NCI-H748 treated with DMSO at 0.1 percent for 48 hours (cell line): ENCODE measurements at regions not wholly inside any gene's neighbourhood (a gene's known extent, or its start where the extent isn't known, plus 50 kb on each side); places are given as distances from the start of the nearest gene placed in this dataset.

Experiments
- DNase-seq: peaks from one replicate; lab custom pipeline; 2025; lab: John Stamatoyannopoulos, UW

GRCh38 chr4:56240554-56241174 is 146.6 kb downstream of the AASDH start:
- no peak for DNase-seq

GRCh38 chr4:56238251-56238650 is 149.0 kb downstream of the AASDH start:
- no peak for DNase-seq

- DNase-seq, result no peak
These were observed 151.6 kb downstream of the AASDH start for GRCh38 chr4:56235725-56236124.

DNA sequence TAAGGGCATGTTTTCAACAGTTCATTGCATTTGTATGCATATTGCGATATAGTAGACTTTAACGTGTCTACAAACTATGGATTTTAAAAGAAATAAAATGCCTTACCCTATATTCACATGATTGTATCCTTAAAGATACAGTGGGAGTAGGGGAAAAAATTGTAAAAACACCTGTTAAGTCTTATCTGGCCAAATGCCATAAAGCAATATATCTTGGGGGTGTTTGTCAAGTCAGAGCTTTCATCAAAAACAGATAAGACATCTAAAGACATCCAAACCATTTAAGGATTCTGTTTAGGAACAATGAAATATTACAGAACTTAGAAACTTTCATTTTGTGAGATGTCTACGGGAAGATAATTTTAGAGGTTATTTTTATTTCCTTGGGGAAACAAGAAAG is 152.3 kb downstream of the AASDH start:
- no peak for DNase-seq

GRCh38 chr4:56234098-56234497 is 153.2 kb downstream of the AASDH start:
- DNase-seq, result no peak

DNA sequence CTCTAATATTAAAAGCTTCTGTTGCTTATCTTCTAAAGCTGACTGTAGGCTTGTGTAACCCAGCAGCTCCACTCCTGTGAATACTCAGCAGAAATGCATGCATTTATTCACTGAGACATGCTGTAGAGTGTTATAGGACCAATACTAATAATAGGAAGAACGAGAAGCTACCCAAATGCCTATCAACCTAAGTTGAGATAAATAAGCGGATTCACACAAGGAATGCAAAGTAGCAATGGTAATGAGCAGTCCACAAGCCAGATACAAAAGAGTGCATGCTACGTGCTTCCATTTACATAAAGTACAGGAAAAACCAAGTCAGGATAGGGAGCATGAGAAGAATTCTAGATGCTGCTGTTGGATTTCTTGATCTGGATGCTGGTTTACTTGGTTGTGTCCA is 155.9 kb downstream of the AASDH start:
- DNase-seq, result no peak

- DNase-seq, result no peak
These were observed 157.3 kb downstream of the AASDH start for GRCh38 chr4:56229947-56230346.

DNA sequence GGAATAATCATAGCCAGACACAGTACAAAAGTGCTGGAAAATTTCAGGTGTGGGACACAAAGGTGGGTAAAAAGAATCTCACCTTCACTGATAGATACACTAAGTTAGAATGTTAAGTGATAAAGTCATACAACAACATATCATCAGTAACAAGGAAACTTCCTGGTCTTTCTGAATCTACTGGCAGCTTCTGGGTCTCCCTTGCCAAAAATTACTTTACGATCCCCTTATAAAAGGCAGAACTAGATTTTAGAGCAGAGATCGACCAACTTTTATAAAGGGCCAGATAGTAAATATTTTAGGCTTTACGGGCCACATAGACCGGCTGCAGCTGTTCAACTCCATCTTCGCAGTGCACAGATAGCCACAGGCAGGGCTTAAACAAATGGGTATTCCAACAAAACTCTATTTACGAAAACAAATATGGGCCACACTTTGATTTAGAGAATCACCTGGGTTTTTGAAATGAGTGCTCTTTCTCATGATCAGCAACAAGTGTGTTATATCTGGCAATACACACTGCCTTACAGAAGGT is 159.9 kb downstream of the AASDH start:
- no peak for DNase-seq

DNA sequence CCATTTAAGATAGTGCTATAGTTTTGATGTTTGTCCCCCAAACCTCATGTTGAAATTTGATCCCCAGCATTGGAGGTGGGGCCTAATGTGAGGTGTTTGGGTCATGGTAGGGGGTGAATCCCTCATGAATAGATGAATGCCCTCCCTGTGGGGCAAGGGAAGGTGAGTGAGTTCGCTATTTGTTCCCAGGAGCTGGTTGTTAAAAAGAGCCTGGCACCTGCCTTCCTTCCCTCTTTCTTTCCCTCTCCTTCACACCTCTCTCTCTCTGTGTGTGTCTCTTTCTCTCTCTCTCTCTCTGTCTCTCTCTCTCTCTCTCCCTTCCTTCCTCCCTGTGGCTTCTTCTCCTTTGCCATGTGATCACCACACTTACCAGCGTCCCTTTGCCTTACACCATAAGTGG is 160.7 kb downstream of the AASDH start:
- DNase-seq, result no peak

GRCh38 chr4:56224641-56225040 is 162.7 kb downstream of the AASDH start:
- no peak for DNase-seq

GRCh38 chr4:56222514-56222913 is 164.8 kb downstream of the AASDH start:
- no peak for DNase-seq

- DNase-seq, result no peak
These were observed 167.0 kb downstream of the AASDH start for GRCh38 chr4:56220261-56220660.

DNA sequence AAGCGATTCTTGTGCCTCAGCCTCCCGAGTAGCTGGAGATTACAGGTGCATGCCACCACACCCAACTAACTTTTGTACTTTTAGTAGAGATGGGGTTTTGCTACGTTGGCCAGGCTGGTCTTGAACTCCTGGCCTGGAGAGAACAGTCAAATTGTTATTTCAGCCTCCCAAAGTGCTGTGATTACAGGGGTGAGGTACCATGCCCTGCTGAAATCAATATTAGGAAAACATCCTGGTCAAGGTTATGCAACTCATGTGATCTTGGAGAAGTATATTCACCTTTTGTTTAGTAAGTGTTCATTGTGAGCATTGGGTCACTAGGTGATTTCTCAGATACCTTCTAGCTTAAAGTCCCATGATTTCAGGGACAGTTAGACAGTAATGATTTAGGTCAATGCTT is 167.8 kb downstream of the AASDH start:
- DNase-seq, result no peak

DNA sequence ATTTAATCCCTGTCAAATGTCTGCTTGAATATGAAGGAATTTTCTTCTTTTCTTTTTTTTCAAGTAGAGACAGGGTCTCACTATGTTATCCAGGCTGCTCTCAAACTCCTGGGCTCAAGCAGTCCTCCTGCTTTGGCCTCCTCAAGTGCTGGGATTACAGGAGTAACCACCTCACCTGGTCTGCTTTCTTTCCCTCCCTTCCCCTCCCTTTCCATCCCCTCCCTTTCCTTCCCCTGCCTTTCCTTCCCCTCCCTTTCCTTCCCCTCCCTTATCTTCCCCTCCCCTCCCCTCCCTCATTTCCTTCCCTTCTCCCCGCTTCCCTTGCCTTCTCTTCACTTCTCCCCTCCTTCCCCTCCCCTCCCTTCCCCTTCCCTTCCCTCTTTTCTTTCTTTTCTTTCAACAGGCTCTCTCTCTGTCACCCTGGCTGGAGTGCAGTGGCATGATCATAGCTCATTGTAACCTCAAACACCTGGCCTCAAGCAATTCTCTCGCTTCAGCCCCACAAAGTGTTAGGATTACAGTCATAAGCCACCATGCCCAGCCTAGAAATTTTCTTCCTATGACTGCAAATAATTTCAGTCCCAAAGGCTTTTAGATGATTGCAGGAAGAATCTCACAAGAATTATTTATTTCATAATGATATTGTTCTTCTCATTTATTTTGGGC is 168.9 kb downstream of the AASDH start:
- no peak for DNase-seq

GRCh38 chr4:56217343-56217890 is 169.9 kb downstream of the AASDH start:
- DNase-seq, result no peak

DNA sequence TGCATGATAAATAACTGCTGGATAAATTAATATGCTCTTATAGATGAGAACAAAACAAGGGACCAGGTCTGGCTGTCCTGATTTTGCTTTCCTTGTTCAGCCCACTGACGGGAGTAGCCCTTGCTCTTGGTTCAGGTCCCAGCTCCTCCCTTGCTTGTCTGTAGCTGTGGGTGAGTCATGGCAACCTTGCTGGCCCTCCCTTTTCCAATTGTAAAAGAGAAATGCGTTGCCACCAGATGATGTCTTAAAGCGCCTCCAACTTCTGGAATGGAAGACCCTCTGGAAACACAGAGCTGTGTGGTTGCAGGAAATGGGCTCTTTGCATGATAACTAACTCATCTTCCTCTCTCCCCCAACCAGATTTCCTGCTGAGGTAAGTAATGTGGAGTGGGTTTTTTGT is 171.4 kb downstream of the AASDH start:
- peak; percentile 70 for DNase-seq

GRCh38 chr4:56215141-56215783 is 172.0 kb downstream of the AASDH start:
- peak; percentile 4 for DNase-seq

GRCh38 chr4:56213543-56213942 is 173.7 kb downstream of the AASDH start:
- no peak for DNase-seq

DNA sequence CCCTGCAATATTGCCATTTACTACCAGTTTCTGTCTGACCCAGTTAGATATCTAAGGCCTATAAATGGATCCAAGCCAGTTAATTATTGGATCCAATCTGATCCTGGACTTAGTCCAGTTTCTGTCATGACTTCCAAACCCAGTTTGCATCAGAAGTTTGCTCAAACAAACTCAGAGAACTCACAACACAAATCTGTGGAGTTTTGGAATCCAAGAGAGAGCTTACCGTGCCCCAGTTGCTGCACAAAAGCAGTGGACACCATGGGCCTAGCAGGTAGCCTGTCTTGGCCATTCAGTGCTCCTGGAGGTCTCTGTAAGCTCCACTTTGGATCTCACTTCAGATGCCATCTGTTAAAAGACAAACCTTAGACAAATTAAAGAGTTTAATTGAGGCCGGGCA is 174.5 kb downstream of the AASDH start:
- no peak for DNase-seq

DNA sequence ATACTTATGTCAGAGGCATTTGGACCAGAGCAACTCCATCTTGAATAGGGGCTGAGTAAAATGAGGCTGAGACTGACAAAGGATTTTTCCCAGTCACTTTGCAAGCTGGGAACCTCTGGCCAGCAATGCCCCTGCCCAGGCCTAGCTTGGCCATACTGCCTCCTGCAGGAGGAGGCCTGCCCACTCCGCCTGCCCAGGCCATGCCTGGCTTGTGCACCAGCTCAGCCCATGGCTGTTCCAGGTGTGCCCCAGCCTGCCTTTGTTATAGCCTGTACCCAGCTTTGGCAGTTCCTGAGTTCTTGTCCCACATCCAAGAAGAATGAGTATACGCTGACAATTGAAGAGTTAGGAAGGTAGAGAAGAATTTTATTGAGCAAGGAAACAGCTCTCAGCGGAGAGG is 176.1 kb downstream of the AASDH start:
- no peak for DNase-seq

GRCh38 chr4:56210397-56210796 is 176.9 kb downstream of the AASDH start:
- no peak for DNase-seq

DNA sequence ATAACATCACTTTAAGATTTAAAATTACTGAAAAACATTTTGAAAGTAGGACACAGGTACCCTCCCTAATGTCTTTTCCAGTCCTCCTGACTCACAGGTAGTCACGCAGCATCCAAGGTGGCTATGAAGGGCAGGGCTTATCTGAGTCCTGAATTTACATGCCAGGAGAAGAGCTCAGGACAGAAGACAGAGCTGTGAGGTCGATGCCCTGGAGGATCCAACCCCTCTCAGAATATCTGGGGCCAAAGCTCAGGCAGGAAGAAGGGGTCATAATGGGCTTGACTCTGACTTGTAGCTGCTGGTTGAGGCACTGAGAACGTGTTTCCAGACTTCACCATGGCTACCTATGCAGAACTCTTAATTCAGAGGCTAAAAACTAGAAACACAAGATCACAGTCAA is 177.5 kb downstream of the AASDH start:
- no peak for DNase-seq

DNA sequence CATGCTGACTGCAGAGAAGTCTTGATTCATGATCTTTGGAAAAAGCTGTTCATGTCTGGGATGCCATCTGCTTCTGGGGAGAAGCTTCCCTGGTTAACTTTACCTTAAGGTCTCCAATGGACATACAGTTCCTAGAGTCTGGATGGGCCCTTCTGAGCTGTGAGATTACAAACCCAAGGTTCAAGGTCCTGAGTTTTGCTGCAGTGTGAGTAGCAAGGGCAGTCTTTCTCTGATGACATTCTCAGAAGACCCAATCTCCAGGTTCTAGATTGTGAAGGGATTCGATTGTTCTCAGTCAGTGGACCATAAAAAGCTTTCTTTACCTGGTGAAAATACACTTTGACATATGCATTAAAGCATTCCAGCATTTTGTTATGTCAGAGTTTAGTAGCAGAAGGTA is 179.2 kb downstream of the AASDH start:
- no peak for DNase-seq
